ENCODE measurements at regions not wholly inside any gene's neighbourhood (a gene's known extent, or its start where the extent isn't known, plus 50 kb on each side); places are given as distances from the start of the nearest gene placed in this dataset.

DNA sequence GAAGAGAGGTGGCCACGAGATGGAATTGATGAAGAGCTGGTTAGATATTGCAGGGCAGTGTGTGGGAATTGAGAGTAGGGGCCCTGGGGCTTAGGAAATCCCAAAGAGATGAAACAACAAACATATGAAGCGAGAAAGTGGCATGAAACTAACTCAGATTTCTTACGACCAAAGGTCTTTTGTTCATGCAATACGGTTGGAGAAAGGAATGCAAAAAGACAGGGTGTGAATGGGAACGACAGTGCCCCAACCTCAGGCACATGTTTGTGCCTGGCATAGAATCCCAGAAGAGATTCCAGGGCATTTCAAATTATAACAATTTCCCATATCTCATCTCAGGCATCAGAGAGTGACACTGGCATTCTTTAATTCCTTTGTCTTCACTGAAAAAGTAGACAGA is 199.2 kb downstream of the ACTL7B start:
- Histone ChIP-seq H3K27ac (ENCODE audit: low read length in 2 of 2) (no peak overlapping the region), H3K9ac (ENCODE audit: low read length) (no peak overlapping the region), H3K4me2 (replicated peaks; ENCODE audit: low read depth, low read length, poor library complexity, severe bottlenecking) (no peak overlapping the region), H3K4me3 (ENCODE audit: control extremely low read depth in 1 of 5, extremely low read depth in 1 of 5, insufficient read depth in 1 of 5, low read depth in 2 of 5, low read length in 4 of 5) (no peak overlapping the region), H3K36me3 (replicated peaks in 1 of 2; ENCODE audit: control extremely low read depth in 1 of 2, control insufficient read depth in 1 of 2, extremely low read depth in 1 of 2, insufficient read depth in 2 of 2, low read length in 1 of 2) (no peaks in the 10 kb centered on the region), H4K20me1 (ENCODE audit: control insufficient read depth, insufficient read depth, low read length, poor library complexity, severe bottlenecking) (no peaks in the 10 kb centered on the region), H3K27me3 (replicated peaks in 1 of 4; ENCODE audit: control extremely low read depth in 1 of 4, control insufficient read depth in 3 of 4, insufficient read depth in 4 of 4, low read length in 3 of 4) (no peaks in the 10 kb centered on the region), H3K4me1 (ENCODE audit: control insufficient read depth in 2 of 2, insufficient read depth in 2 of 2, low read length in 2 of 2) (no peaks in the 10 kb centered on the region), H3K79me2 (ENCODE audit: control insufficient read depth, insufficient read depth, low read length) (no peaks in the 10 kb centered on the region), H3K9me3 (ENCODE audit: control extremely low read depth in 1 of 3, control insufficient read depth in 2 of 3, insufficient read depth in 1 of 3, low read length in 2 of 3) (peaks cover 0 to 15% (median 12%) of the 10 kb centered on the region in 3 donors), H2AFZ (ENCODE audit: insufficient read depth, low read depth, low read length, poor library complexity, severe bottlenecking) (no peak overlapping the region)
- intact Hi-C loops (cut with micrococcal nuclease), result no loop called here
- TF ChIP-seq, protein P1, sequence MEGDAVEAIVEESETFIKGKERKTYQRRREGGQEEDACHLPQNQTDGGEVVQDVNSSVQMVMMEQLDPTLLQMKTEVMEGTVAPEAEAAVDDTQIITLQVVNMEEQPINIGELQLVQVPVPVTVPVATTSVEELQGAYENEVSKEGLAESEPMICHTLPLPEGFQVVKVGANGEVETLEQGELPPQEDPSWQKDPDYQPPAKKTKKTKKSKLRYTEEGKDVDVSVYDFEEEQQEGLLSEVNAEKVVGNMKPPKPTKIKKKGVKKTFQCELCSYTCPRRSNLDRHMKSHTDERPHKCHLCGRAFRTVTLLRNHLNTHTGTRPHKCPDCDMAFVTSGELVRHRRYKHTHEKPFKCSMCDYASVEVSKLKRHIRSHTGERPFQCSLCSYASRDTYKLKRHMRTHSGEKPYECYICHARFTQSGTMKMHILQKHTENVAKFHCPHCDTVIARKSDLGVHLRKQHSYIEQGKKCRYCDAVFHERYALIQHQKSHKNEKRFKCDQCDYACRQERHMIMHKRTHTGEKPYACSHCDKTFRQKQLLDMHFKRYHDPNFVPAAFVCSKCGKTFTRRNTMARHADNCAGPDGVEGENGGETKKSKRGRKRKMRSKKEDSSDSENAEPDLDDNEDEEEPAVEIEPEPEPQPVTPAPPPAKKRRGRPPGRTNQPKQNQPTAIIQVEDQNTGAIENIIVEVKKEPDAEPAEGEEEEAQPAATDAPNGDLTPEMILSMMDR (IDR thresholded peaks at IDR 0.05), result no peak
- no peak for TF ChIP-seq EZH2 (IDR thresholded peaks at IDR 0.05; ENCODE audit: borderline replicate concordance, insufficient read depth, low read depth, low read length, poor library complexity, severe bottlenecking)
- no peaks in the 10 kb centered on the region for H3K27me3 Mint-ChIP-seq
- POLR2A ChIA-PET, result no interaction called here
- peaks cover 18% of the 10 kb centered on the region for H3K9me3 Mint-ChIP-seq (ENCODE audit: insufficient read depth)
- CTCF ChIA-PET, result no interaction called here
- ATAC-seq (ENCODE audit: low read depth), result no peak
- WGBS (ENCODE audit: insufficient coverage), result 69% methylated on average over 2 of the region's 5 CpGs
- H3K27ac Mint-ChIP-seq, result no peak overlapping the region
- no peak for DNase-seq
- no peak overlapping the region for H3K4me3 Mint-ChIP-seq
- no peaks in the 10 kb centered on the region for H3K4me1 Mint-ChIP-seq

GRCh38 chr9:108655818-108656217 is 200.0 kb downstream of the ACTL7B start:
- intact Hi-C loops (cut with micrococcal nuclease), result no loop called here
- Histone ChIP-seq H3K9me3 (ENCODE audit: control extremely low read depth in 1 of 3, control insufficient read depth in 2 of 3, insufficient read depth in 1 of 3, low read length in 2 of 3) (peaks cover 0 to 12% (median 9%) of the 10 kb centered on the region in 3 donors), H3K4me2 (replicated peaks; ENCODE audit: low read depth, low read length, poor library complexity, severe bottlenecking) (no peak overlapping the region), H3K27me3 (replicated peaks in 1 of 4; ENCODE audit: control extremely low read depth in 1 of 4, control insufficient read depth in 3 of 4, insufficient read depth in 4 of 4, low read length in 3 of 4) (no peaks in the 10 kb centered on the region), H3K4me3 (ENCODE audit: control extremely low read depth in 1 of 5, extremely low read depth in 1 of 5, insufficient read depth in 1 of 5, low read depth in 2 of 5, low read length in 4 of 5) (no peak overlapping the region), H3K4me1 (ENCODE audit: control insufficient read depth in 2 of 2, insufficient read depth in 2 of 2, low read length in 2 of 2) (no peaks in the 10 kb centered on the region), H3K9ac (ENCODE audit: low read length) (no peak overlapping the region), H3K27ac (ENCODE audit: low read length in 2 of 2) (no peak overlapping the region), H4K20me1 (ENCODE audit: control insufficient read depth, insufficient read depth, low read length, poor library complexity, severe bottlenecking) (no peaks in the 10 kb centered on the region), H3K36me3 (replicated peaks in 1 of 2; ENCODE audit: control extremely low read depth in 1 of 2, control insufficient read depth in 1 of 2, extremely low read depth in 1 of 2, insufficient read depth in 2 of 2, low read length in 1 of 2) (no peaks in the 10 kb centered on the region), H3K79me2 (ENCODE audit: control insufficient read depth, insufficient read depth, low read length) (no peaks in the 10 kb centered on the region), H2AFZ (ENCODE audit: insufficient read depth, low read depth, low read length, poor library complexity, severe bottlenecking) (no peak overlapping the region)
- no peaks in the 10 kb centered on the region for H3K27me3 Mint-ChIP-seq
- TF ChIP-seq EZH2 (IDR thresholded peaks at IDR 0.05; ENCODE audit: borderline replicate concordance, insufficient read depth, low read depth, low read length, poor library complexity, severe bottlenecking), result no peak
- TF ChIP-seq, protein P1 (IDR thresholded peaks at IDR 0.05), result no peak
- ChIA-PET CTCF (interaction anchor here (0.6 kb wide), 1 partner anchor 227 kb away, joined by 3 read pairs; no protein-coding TSS in a partner anchor), POLR2A (no interaction called here)
- no peak for DNase-seq
- peaks cover 14% of the 10 kb centered on the region for H3K9me3 Mint-ChIP-seq (ENCODE audit: insufficient read depth)
- ATAC-seq (ENCODE audit: low read depth), result no peak
- no peaks in the 10 kb centered on the region for H3K4me1 Mint-ChIP-seq
- H3K4me3 Mint-ChIP-seq, result no peak overlapping the region
- WGBS (ENCODE audit: insufficient coverage), result 86% methylated on average over 4 of the region's 7 CpGs
- H3K27ac Mint-ChIP-seq, result no peak overlapping the region

Measured in B cell (primary cell).